Hepatocyte (in vitro differentiated cells): ENCODE measurements at regions not wholly inside any gene's neighbourhood (a gene's known extent, or its start where the extent isn't known, plus 50 kb on each side); places are given as distances from the start of the nearest gene placed in this dataset.

Experiments used
- DNase-seq: peaks from one replicate; pipeline ENCODE4 v3.0.0-alpha.2; 2016; ENCODE audit warnings: low spot score
- H2AFZ ChIP-seq: fragments of 200-600 bp; sonication (generic); 2 replicates; pipeline ENCODE4 v1.6.0; 2016; ENCODE audit warnings: antibody characterized with exemption, mild to moderate bottlenecking
- H3K27ac ChIP-seq: fragments of 200-600 bp; sonication (generic); 2 replicates; pipeline ENCODE4 v1.5.1; 2016; ENCODE audit warnings: mild to moderate bottlenecking
- H3K27me3 ChIP-seq: fragments of 200-600 bp; sonication (generic); 2 replicates; pipeline ENCODE4 v1.6.1; 2016
- H3K36me3 ChIP-seq: fragments of 200-600 bp; sonication (generic); replicated peaks from 2 replicates; pipeline ENCODE4 v1.5.1; 2016; ENCODE audit warnings: low read depth; ENCODE audit not compliant: insufficient read depth
- H3K4me1 ChIP-seq: fragments of 200-600 bp; sonication (generic); 2 replicates; pipeline ENCODE4 v1.5.1; 2016; ENCODE audit warnings: mild to moderate bottlenecking, moderate library complexity; ENCODE audit not compliant: insufficient read depth
- H3K4me2 ChIP-seq: fragments of 200-600 bp; sonication (generic); 2 replicates; pipeline ENCODE4 v1.6.0; 2016
- H3K4me3 ChIP-seq: fragments of 200-600 bp; sonication (generic); 2 replicates; pipeline ENCODE4 v1.5.1; 2016; ENCODE audit warnings: mild to moderate bottlenecking
- H3K79me2 ChIP-seq: fragments of 200-600 bp; sonication (generic); 2 replicates; pipeline ENCODE4 v1.6.0; 2017; ENCODE audit warnings: mild to moderate bottlenecking
- H3K9me2 ChIP-seq: fragments of 200-600 bp; sonication (generic); replicated peaks from 2 replicates; pipeline ENCODE4 v1.6.0; 2017; ENCODE audit warnings: mild to moderate bottlenecking; ENCODE audit not compliant: insufficient read depth
- H3K9me3 ChIP-seq: fragments of 200-600 bp; sonication (generic); 2 replicates; pipeline ENCODE4 v1.5.1; 2016; ENCODE audit warnings: low read depth, mild to moderate bottlenecking
- H4K20me1 ChIP-seq: fragments of 200-600 bp; sonication (generic); 2 replicates; pipeline ENCODE4 v1.6.0; 2016; ENCODE audit warnings: mild to moderate bottlenecking; ENCODE audit not compliant: insufficient read depth, poor library complexity, severe bottlenecking
- CTCF ChIP-seq: fragments of 200-600 bp; sonication (generic); IDR thresholded peaks from 2 replicates; pipeline ENCODE4 v1.5.1; 2016; ENCODE audit warnings: antibody characterized with exemption, mild to moderate bottlenecking; ENCODE audit not compliant: poor library complexity
- EZH2 ChIP-seq: fragments of 200-600 bp; sonication (generic); IDR thresholded peaks from 2 replicates; pipeline ENCODE4 v1.6.1; 2016; ENCODE audit warnings: antibody characterized with exemption, mild to moderate bottlenecking, borderline replicate concordance
- EZH2phosphoT487 ChIP-seq: fragments of 200-600 bp; sonication (generic); IDR thresholded peaks from one replicate; pipeline ENCODE4 v1.6.1; 2018; ENCODE audit warnings: antibody characterized with exemption, mild to moderate bottlenecking, low read depth, moderate library complexity; ENCODE audit not compliant: unreplicated experiment, severe bottlenecking
- WGBS: methylation state at CpG from one replicate; pipeline ENCODE4 v1.1.6; 2016; ENCODE audit warnings: low lambda C conversion rate; ENCODE audit errors: missing lambda C conversion rate; 5-methylcytosine and 5-hydroxymethylcytosine counted together

GRCh38 chr2:15765211-15765610, 173.5 kb downstream of the DDX1 start:
- Histone ChIP-seq H3K9me3 (no peaks in the 10 kb centered on the region), H3K4me3 (no peak overlapping the region), H2AFZ (no peak overlapping the region), H3K27me3 (no peaks in the 10 kb centered on the region), H3K79me2 (no peaks in the 10 kb centered on the region), H3K4me1 (no peaks in the 10 kb centered on the region), H3K27ac (no peak overlapping the region), H3K4me2 (no peak overlapping the region), H3K36me3 (no peaks in the 10 kb centered on the region), H4K20me1 (no peaks in the 10 kb centered on the region), H3K9me2 (no peaks in the 10 kb centered on the region)
- DNase-seq, result no peak
- WGBS, result 85% methylated on average over 5 of the region's 5 CpGs
- TF ChIP-seq CTCF, result no peak
- no peak for TF ChIP-seq EZH2
- no peak for TF ChIP-seq EZH2phosphoT487

GRCh38 chr2:15765686-15766302, 174.1 kb downstream of the DDX1 start:
- Histone ChIP-seq H3K4me1 (no peaks in the 10 kb centered on the region), H3K27ac (no peak overlapping the region), H3K27me3 (no peaks in the 10 kb centered on the region), H3K9me3 (no peaks in the 10 kb centered on the region), H3K4me3 (no peak overlapping the region), H4K20me1 (no peaks in the 10 kb centered on the region), H3K4me2 (no peak overlapping the region), H3K9me2 (no peaks in the 10 kb centered on the region), H3K79me2 (no peaks in the 10 kb centered on the region), H2AFZ (no peak overlapping the region), H3K36me3 (no peaks in the 10 kb centered on the region)
- no peak for DNase-seq
- no peak for TF ChIP-seq CTCF
- TF ChIP-seq EZH2, result no peak
- no peak for TF ChIP-seq EZH2phosphoT487
- WGBS, result 89% methylated on average over 13 of the region's 13 CpGs

GRCh38 chr2:15766303-15766861, 174.0 kb upstream of the MYCN start:
- Histone ChIP-seq H3K79me2 (no peaks in the 10 kb centered on the region), H3K9me2 (no peaks in the 10 kb centered on the region), H3K4me2 (no peak overlapping the region), H3K9me3 (no peaks in the 10 kb centered on the region), H2AFZ (no peak overlapping the region), H3K27me3 (no peaks in the 10 kb centered on the region), H3K36me3 (no peaks in the 10 kb centered on the region), H3K4me3 (no peak overlapping the region), H3K27ac (no peak overlapping the region), H3K4me1 (no peaks in the 10 kb centered on the region), H4K20me1 (no peaks in the 10 kb centered on the region)
- 45% methylated on average over 9 of the region's 9 CpGs for WGBS
- TF ChIP-seq EZH2phosphoT487 (no peak), EZH2 (no peak), CTCF (no peak)
- DNase-seq, result no peak
